GM23248 (cell line): ENCODE measurements at regions not wholly inside any gene's neighbourhood (a gene's known extent, or its start where the extent isn't known, plus 50 kb on each side); places are given as distances from the start of the nearest gene placed in this dataset.

Source experiments
- EZH2 ChIP-seq: fragments of 200-600 bp; sonication (generic); IDR thresholded peaks from 2 replicates; pipeline ENCODE4 v1.6.1; 2018; ENCODE audit warnings: antibody characterized with exemption, mild to moderate bottlenecking; ENCODE audit not compliant: insufficient read depth, poor library complexity, severe bottlenecking
- EZH2phosphoT487 ChIP-seq: fragments of 200-600 bp; sonication (generic); IDR thresholded peaks from 2 replicates; pipeline ENCODE4 v1.6.1; 2018; ENCODE audit warnings: antibody characterized with exemption, moderate library complexity, mild to moderate bottlenecking, low read depth; ENCODE audit not compliant: insufficient read depth

- no peak for TF ChIP-seq EZH2phosphoT487
- no peak for TF ChIP-seq EZH2
These were observed 333.0 kb upstream of the N4BP1 start for GRCh38 chr16:48942996-48943395.
